ENCODE measurements at regions not wholly inside any gene's neighbourhood (a gene's known extent, or its start where the extent isn't known, plus 50 kb on each side); places are given as distances from the start of the nearest gene placed in this dataset.

GRCh38 chr5:16245249-16245648 is 65.7 kb upstream of the MARCHF11 start:
- TF ChIP-seq CTCF (IDR thresholded peaks at IDR 0.05) (no peak), EP300 (IDR thresholded peaks at IDR 0.05) (no peak), POLR2A (IDR thresholded peaks at IDR 0.05) (no peak), POLR2AphosphoS5 (IDR thresholded peaks at IDR 0.05) (no peak)
